Bone marrow (tissue), 2 donors: ENCODE measurements at regions not wholly inside any gene's neighbourhood (a gene's known extent, or its start where the extent isn't known, plus 50 kb on each side); places are given as distances from the start of the nearest gene placed in this dataset.

ENCODE experiments used
- DNase-seq, 2 donors: peaks; one replicate each; lab custom pipeline; 2025; lab: John Stamatoyannopoulos, UW

DNA sequence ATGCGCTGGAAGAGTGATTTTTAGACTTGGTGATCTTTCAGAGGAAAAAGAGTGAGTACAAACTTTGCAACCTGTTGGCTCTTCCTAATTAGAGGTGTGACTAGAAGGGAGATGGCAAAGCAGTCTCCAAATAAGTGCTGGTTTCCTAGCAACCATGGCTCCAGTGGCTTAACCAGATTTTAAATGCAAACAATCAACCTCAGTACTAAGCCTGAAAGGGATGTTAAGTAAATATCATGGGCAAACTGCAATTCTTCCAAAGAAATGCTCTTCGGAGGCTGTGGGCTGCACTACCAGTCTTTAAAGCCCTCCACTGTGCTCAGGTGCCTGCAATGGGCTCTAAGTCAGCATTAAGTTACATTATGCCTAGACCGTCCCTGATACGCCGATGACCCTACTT lies 678.1 kb upstream of the CCDC54 start:
- DNase-seq = no peak

DNA sequence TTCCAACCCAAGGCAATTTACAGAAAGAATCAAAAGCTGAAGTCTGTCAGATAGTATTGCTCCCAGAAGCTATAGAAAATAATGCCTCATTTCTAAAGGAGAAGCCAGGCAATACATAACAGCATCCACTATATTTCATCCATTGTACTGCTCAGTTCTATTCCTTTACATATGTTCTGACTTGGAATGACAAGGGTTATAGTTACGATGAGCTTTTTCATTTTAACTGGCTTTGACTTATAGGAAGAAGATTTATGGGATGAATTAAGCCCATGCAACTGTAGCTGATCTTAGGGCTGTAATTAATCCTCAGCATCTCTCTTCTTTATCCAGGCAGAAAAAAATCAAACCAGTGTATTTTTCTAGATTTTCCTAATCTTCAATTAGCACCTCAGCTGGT lies 676.3 kb upstream of the CCDC54 start:
- DNase-seq = no peak

DNA sequence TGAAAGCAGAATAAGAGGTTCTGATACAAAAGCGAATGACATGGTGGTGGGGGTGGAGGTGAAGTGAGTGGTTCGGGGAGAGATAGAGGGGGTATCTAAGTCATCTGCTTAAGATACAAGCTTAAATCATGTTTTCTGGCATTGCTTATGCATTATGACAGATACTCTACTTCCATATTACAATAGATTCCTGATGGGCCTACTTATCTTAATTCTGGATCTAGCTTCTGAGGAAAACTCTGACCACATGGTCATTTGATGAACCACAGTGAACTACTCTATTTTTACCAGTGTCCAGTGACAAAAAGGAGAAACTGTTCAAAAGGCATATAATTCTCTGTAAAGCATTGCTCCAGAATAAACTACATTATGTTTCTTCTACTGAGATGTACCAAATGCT lies 673.7 kb upstream of the CCDC54 start:
- DNase-seq = no peak

DNA sequence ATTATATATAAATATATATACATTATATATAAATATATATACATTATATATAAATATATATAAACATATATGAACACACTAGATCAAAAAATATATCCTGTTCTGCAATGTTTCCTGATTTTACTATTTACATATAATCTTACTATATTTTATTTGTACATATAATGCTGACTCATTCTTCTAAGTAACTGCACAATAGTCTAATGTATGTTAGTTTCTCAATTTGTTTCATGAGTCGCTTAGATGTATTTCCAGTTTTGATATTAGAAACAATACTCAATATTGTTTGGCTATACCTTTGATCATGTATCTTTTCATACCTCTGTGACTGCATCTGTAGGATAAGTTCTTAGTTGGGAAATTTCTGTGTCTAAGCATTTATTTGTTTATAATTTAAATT lies 669.9 kb upstream of the CCDC54 start:
- no peak for DNase-seq

DNA sequence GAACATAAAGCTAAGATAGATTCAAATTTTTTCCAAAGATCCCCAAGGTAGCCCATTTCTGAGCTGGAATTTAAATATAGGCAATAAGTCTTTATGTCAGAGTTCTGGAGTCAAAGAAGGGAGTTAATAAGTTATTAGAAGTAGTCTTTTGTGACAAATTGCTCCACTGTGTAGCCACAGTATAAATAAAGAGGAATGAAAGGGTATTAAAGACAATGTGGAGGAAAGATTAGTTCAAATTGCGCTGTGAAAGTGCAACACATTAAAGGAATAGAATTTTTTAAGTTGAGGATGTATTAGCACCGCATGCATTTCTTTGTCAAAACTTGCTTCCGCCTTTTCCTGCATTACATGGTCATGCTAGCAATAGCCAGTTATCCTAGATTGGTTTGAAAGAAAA lies 666.6 kb upstream of the CCDC54 start:
- no peak for DNase-seq

DNA sequence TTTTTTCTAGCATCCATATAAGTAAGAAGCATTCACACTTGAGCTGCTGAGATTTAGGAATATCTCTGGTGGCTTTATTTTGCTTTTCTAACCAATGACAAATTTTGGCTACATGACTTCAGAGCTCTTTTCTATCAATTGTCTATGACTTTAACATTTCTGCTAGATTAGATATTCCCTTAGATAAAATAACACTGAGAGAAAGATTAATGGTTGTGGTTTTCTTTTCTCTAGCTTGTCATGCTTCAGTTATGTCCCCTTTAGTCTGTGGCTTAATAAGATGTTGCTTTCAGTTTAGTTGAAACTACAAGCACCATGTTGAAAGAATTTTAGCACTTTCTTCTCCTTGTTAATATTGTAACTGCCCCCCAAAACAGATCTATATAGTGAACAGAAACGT lies 665.6 kb upstream of the CCDC54 start:
- DNase-seq = no peak

DNA sequence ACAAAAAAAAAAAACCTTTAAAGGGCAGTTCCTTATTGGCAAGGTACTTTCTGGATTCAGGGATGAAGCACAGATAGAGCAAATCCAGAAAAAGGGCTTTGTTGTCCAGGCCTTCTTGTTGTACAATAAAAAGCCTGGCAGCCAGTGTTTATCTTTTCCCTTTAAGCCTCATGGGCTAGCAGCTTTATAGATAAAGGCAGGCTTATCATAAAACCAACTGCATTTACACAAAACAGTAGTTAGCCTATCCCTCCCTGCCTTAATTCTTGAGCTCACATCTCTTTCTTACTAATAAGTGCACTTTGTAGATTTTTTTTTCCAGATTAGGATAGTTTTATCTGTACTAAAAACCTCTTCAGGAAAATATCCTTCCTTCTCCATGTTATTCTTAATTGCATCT lies 662.8 kb upstream of the CCDC54 start:
- no peak for DNase-seq

DNA sequence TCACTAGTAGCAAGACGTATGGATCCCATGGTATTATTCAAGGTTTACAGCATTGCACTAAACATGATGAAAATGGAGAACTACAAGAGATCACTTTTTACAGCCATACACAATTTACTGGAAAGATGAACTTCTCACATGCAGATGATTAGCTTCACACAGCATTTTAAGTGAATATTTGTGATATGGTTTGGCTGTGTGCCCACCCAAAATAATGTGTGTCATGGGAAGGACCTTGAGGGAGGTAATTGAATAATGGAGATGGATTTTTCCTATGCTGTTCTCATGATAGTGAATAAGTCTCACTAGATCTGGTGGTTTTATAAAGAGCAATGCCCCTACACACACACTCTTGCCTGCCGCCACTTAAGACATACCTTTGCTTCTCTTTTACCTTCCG lies 662.0 kb upstream of the CCDC54 start:
- DNase-seq = no peak

DNA sequence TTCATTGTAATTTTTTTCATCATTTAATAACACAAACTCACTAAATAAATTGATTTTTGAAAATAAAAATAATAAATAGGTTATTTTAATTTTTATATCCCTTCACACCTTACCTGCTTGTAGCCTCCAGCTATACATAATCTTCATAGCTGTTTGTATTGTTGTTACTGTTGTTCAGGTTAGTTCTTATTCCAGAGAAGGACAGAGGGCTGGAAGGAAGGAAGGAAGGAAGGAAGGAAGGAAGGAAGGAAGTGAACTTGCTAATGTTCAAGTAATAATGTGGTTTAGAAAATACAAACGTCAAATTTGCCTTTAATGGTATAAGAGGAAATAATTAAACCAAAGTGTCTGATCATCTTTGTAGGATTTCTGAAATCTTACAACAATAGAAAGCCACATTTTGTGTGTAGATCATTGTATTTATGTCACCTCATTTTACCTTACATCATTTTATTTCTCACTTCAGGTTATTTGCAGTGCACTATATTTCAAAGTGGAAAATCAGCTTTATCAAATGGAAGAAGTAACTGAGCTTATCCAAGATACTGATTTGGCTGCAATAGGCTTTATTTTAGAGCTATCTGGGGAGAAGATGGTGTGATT lies 660.0 kb upstream of the CCDC54 start:
- DNase-seq = no peak

DNA sequence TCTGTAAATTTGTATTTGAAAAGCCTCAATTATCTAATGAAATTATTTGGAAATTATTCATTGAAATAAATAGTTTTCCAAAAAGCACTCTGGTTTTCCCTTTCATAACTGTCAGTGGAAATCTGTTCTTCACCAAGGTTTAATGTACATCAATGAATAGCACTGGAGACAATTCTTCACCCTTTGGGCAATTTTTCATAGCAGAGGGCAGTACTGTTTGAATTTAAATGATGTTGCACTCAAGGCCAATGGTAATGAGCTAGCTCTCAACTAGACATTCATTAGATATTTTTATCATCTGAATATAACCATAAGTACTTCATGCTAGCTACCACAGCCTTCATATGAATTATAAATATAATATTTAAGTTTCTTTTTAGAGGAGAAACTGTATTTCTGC lies 658.2 kb upstream of the CCDC54 start:
- DNase-seq = no peak

DNA sequence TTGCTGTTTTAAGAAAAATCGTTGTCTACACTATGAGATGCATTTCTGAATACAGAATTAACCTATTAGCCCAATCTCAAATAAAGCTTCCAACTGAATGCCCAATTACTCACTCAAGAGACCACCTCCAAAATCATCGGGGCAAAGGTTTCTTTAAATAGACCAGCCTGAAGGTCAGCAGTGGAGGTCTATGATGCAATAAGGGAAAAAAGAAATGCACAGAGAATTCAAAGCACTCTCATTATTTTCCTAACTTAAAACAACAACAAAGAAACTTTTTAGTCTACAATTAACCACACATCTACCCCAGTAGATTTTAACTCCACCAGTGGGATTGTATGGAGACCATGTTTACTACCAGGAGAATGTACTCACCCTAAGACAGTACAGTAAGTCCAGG lies 657.7 kb upstream of the CCDC54 start:
- DNase-seq = no peak

DNA sequence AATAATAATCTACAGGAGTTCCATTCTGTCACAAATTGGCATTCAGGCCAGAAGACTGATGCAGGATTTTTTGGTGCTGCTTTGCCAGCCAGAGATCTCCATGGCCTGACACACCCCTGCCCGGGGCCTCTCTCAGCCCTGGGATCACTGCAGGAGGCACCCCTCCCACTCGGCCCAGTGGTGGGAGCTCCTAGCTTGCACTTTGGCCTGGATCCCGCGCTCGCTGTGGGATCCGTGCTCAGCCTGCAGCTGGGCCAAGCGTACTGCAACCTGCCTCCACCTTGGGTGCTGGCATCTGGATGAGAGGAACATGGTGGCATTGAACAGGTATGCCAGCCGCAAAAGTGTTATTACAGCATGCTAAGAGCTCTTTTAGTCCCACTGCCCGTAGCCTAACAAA lies 656.7 kb upstream of the CCDC54 start:
- DNase-seq = no peak

DNA sequence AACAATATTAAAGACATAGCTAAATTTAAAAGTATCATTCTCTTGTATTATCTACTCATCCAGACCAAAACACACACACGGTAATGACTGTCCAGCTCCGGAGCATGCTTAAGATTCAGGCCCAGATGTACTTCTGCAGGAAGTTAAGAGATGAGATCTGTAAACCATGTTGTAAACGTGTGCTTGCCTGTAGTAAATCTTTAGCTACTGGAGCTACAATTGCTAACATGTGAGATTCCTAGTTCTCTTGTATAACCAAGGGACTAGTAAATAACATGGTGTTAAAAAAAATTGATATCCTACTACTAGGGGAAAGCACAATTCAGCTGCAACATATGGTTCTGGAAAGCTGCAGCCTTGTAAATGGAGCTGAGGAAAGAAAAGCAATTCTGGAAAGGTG lies 651.7 kb upstream of the CCDC54 start:
- no peak for DNase-seq

DNA sequence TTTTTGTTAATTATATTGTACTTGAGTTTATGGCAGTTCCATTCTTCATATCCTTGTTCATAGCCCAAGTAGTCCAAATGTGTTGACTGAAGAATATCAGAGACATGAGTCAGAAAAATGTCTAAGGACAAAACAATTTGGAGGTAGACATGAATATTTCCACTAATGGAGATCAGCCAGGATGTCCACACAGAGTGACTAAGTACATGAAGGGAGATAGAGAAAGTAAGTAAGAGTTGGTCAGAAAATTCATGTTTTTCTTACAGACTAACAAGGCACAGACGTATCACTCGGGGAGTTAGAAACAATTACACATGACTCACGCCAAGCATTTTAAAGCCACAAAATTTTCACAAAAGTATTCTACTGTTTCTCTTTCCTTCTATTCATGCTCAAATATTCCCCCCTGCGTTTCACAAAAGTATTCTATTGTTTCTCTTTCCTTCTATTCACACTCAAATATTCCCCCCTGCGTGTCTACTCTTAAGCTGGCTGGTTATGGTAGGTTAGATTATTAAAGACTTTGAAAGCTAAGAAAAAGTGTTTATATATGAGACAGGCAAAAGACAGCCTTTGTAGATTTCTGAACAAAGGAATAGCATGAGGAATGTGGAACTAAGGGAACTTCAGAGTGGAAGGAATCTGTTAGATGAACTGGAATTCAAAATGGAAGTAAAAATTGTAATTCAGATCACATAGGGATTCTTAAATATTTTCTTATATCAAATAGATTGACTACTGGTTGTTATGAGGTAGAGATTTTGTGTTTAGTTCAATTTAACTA lies 648.7 kb upstream of the CCDC54 start:
- no peak for DNase-seq

DNA sequence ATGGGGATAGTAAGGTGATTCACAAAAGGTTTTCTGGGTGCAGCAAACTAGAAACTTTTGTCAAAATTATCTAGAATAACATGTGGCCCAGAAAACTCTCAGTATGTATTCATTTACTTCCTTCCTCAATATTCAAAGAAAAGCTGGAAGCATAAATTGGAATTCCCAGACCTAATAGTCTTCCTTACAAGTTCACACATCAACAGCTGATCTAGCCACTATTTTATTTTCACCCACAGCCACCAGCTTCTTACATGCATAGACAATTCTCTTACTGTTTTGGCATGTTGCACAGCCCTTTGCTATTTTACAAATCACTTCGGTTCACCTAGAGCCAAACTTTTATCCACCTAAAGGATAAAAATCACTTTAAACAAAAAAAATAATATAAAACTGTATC lies 647.8 kb upstream of the CCDC54 start:
- no peak for DNase-seq

DNA sequence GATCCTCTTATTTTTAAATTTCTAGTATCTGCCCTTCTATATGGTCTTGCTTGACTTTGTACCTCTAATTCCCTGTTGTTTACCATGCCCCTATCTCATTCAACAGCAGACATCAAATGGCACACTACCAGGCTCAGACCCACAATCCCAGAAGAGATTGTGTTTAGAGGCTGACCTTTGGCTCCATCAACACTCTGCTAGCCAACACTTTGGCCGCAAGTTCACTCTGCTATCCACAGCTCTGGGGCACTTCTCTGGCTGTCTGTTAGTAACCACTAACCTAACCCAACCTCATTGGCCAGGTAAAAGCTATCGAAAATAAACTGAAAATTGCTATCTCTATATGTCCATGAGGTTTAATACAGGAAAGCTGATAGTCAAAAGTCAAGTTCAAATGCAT lies 646.0 kb upstream of the CCDC54 start:
- no peak for DNase-seq

DNA sequence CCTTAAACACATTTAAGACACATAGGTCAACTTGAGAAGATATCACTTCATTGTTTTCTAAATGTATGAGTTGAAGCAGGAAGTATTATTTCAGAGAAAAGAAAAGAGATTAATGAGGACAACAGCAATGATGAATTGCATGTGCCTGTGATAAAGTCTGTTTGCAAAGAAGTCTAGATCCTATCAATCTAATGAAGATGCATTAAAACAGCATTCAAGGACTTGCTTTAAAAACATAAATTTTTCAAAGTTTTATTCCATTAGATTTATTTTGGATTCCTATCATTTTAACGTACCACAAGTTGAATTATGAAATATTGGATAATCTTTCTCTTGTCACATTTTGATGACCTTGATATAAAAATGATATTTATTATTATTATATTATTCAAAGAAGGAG lies 642.5 kb upstream of the CCDC54 start:
- no peak for DNase-seq

DNA sequence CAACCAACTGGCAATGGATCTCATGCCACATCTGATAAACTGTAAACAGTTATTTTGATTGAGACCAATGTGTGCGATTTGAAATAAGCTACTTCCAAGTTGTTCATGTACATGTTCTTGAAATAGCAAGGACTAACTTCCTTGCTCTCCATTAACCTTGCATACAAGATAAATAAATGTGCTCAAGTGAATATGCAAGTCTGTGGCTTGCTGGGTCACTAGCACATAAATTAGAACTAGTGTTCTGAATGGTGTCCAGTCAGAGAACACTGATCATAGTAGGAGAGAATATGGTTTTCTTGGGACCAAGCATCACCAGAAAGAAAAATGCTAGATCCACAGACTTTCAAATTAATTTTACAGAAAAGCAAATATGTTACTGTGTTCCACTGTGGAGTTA lies 640.0 kb upstream of the CCDC54 start:
- no peak for DNase-seq

DNA sequence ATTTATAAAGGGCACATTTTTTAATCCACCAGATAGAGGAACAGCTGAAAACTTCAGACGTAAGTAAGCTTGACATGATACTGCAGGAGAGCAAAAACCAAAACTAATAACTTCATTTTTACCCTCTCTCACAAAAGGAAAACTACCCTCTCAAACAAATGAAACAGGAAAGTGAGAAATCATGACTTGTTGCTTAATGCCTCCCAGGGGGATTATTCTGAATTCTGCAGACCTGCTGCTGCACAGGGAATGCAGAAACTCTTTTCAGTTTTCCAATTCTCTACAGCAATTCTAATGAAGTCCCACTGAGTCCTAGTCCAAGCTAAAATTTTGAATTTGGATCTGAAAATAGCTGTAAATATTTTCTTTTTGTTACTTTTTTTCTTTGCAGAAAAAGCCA lies 637.1 kb upstream of the CCDC54 start:
- DNase-seq = no peak

DNA sequence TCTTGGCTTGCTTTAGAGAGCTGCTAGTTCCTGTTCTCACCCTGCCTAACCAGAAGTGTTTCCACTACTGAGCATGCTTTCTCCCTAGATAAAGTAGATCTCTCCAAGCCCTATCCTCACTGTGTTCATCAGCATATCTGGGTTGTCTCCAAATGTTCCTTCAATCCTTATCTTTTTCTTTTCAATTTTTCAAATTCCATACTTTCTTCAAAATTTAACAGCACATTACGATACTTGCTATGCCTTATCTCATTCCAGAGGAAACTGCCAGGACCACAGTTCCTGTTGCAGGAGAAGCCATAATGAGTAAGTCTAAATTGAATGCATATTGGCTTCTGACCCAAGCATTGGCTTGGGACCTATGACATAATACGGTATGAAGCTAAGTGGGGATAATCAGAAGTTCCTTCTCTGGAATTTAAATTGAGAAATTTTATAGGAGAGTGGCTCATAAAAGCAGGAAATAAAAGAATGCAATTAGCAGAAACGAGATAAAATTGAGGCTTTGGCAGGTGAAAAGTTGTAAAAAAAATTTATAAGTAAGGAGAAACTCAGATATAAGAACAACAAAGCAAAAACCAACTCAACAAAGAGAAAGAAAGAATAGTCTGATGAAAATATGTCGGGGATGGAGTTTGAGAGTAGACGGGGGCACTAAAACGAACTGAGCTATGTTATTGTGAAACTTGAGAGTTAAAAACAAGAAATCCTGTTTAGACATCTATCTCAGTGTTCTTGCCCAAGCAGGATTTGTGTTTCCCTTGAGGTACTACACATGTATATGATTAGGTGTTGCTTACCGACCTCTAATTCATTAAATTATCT lies 631.7 kb upstream of the CCDC54 start:
- no peak for DNase-seq

DNA sequence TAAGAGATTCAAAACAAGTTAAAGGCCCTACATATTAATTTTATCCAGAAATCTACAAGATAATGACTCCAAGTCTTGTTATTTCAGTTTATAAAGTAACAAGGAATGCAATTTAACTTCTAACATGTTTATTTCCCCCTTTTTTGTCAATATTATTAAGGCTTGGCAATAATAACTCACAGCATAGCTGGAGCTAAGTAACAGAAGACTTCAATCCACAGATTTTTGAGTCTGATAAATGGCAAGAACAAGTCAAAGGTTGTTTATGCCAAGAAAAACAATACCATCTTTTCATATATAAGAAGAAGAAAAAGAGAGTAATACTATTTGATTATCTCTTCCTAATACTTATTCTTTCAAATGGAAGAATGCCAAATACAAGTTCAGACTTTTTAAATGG lies 631.0 kb upstream of the CCDC54 start:
- DNase-seq = no peak

DNA sequence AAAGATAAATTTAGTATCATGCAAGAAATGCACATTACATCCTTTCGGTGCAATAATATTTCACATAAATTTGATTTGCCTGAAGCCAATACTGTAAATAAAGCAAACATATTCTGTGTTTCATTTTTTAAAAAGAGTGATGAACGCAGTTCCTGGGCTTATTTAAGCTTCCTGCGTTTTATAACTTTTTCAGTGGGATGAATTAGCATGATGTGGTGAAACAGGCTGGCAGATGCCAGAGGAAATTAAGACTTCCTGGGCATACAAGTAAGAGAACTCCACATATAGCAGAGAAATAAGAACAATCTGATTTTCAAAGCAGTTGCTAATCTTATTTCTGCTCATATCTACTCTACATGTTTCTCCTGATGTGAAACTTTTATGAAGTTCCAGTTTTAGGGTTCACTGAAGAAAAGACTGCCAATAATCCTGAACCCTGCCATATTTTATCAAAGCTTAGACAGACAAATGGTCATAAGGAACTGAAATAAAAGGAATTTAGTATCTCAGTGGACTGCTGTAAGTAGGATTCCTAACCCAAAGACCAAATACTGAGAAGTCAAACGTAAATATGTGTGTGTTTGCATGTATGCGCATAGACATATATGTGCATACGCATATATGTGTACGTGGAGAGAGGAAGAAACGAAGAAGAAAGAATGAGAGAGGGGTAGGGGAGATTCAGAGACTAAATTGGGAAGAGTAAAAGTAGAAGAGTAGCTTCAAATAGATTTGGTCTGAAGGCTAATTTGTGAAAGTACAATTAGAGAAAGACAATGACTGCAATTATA lies 628.6 kb upstream of the CCDC54 start:
- no peak for DNase-seq
